CD4-positive, alpha-beta T cell treated with Interleukin-1 beta for 1 hour (primary cell): ENCODE measurements at regions not wholly inside any gene's neighbourhood (a gene's known extent, or its start where the extent isn't known, plus 50 kb on each side); places are given as distances from the start of the nearest gene placed in this dataset.
"Not testable (repeated sequence)": the region's sequence is repeated elsewhere in the genome, so short reads cannot be mapped to it uniquely, and the experiment has no call there.

Experiments
- DNase-seq, 2 donors: peaks; one replicate each; pipeline ENCODE4 v3.0.0-alpha.2; 2020 to 2022

DNA sequence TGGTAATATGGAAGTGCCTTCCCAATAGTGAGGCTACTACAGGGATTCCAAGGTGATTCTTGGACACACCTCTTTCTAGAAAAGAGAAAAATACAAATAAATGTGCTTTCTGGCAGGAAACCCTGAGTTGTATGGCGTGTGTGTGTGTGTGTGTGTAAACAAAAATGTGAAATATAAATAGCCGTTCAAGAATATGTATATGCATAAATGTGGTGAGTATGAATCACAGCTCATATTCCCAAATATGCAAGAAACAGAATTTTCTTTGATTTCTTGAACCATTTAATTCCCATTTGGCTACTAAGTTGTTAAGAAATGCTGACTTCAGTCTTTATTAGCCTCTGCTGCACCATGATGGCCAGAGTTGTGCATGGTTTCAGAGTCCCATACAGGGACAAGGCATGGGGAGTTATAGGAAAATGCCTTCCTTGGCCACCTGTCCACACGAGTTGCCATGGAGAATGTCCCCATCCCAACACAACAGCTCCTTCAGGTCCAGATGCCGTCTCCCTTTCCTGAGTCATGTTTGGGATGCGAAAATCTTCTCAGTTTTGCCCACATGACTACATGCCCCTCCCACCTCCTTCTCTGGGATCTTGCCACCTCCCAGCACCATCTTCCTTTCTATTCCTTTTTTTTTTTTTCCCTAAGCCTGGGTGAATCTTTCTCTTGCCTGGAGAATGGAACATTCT lies 312.4 kb upstream of the ECI2 start:
- no peak for DNase-seq

DNA sequence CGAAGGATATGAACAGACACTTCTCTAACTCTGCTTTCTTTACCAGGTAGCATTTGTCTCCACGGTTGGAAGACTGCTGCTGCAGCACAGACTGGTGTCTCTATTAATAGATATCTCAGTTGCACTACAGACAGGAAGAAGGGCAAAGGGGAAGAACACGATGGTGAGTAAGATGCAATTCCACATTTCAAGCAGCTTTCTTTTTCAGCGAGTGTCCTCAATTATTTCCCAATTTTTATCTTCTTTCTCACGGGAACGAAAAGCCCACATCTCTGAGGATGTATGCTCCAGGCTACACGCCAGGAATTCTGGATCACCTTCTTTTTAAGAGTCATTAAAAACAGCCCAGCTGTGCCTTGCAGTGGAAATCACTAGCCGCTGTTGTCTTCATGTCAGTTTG lies 311.6 kb upstream of the ECI2 start:
- no peak for DNase-seq

DNA sequence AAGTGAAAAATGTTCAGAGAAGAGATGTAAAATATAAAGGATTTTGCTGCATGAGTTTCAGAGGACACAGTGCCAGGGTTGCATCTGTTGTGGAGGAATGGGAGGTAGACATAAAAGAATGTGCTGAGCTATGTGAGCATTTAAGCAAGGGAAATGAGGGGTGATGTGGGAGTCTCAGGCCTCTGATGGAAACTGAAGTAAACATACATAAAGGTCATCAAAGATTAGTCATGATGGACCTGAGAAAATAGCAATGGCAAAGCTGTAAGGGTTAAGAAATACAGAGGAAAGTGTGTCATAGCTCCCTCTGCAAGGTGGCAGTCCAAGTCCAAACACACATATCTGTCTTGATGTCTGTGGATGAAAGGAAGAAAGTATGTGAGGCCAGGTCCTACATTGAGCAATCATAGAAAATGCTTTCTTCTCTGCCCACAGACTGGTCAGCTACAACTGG lies 306.6 kb upstream of the ECI2 start:
- DNase-seq, result no peak

DNA sequence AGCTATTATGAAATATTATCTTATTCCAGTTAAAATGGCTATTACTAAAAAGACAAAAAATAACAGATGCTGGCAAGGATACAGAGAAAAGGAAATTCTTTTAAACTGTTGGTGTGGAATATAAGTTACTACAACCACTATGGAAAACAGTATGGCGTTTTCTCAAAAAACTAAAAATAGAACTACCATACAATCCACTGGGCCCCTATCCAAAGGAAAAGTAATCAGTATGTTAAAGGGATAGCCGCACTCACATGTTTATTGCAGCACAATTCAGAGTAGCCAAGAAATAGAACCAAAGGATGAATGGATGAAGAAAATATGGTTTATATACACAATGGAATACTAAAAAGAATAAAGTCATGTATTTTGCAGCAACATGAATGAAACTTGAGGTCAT lies 303.8 kb upstream of the ECI2 start:
- no peak for DNase-seq

DNA sequence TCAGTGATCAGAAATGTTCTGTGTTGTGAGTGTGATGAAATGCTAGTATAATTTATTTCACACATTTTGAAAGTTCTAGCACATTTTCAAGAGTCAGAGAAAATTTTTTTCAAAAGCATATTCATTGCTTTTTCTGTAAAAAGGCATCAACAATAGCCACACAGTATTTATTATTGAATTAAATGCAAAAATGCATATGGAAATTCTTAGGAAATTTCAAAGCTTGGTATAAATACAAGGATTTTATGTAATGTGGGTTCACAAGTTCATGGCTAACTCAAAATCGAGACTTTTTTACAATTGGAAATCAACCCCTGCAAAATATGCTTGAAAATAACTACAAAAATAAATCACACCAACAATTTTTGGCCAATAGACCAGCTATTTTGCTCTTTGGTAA lies 302.0 kb upstream of the ECI2 start:
- DNase-seq, result no peak

DNA sequence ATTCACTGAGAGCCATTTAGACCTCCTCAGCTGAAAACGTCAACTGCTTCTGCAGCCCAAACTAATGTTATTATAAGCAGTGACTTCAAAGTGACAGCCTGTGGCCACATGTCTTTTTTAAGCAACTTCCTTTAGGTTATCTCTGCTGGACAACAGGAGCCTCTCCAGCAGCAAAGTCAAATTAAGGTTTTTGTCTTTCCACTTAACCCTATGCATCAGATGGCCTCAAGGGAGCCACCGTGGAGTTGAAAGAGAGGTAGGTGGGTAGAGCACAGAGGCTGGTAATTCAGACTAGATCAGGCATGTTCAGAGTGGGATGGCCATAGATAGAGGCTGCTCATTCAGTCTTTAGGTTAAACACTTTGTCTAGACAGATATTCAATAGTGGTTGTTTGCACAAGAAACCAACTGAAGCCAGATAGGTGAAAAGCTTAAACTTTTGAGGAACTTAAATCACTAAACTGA lies 300.6 kb upstream of the ECI2 start:
- no peak for DNase-seq

DNA sequence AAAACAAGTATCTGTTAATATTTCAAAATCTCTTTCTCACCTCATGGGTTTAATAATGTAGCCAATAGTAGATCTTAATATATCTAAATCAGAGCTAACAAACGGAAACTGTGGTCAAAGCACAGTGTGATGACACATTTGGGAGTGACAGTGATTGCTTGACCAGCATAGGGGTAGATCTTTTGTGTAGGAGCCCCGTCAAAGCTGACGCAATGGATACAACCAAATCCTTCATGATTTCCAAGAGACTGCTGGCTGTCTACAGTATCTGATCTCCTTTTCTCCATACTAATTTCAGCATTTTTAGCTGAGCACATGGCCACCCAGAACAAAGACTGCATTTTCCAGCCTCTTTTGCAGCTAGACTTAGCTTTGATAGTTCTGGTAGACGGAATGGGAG lies 299.3 kb upstream of the ECI2 start:
- DNase-seq, result no peak

DNA sequence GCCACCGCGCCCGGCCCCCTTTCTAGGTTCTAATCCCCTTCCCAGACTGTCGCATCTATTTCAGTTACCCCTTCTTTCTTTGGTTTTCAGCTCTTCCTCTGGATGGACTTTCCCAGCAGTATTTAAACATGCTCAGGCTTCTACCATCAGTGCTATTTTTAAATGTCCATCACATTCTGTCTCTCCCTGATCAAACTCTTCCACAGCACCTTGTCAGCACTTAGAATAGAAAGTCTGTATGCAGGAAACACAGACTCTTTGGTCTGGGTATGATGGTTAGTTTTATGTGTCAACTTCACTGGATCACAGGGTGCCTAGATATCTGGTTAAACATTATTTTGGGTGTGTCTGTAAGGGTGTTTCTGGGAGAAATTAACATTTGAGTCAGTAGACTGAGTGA lies 297.8 kb upstream of the ECI2 start:
- no peak for DNase-seq

DNA sequence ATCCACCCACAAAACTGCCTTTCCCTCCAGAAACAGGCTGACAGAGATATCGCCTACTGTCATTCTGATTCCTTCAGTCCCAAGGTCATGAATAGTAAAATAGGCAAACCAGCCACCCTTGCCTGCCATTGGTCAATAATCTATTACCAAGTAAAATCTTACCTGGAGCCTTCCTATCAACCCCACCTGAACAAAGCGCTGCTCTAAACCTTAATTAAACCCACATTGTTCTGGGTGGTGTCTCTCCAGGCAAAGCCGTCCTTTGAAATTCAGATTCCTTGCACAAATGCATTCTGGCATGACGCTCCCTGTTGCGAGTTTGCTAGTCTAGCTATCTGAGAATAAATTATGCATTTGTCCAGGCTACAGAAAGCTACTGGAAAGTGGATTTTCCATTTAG lies 291.6 kb upstream of the ECI2 start:
- no peak for DNase-seq

DNA sequence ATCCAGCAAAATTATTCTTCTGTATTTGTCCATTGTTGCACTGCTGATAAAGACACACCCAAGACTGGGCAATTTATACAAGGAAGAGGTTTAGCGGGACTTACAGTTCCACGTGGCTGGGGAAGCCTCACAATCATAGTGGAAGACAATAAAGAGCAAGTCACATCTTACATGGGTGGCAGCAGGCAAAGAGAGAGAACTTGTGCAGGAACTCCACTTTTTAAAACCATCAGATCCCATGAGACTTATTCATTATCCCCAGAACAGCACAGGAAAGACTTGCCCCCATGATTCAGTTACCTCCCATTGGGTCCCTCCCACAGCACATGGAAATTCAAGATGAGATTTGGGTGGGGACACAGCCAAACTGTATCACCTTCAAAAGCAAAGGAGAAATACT lies 286.5 kb upstream of the ECI2 start:
- DNase-seq, result no peak

DNA sequence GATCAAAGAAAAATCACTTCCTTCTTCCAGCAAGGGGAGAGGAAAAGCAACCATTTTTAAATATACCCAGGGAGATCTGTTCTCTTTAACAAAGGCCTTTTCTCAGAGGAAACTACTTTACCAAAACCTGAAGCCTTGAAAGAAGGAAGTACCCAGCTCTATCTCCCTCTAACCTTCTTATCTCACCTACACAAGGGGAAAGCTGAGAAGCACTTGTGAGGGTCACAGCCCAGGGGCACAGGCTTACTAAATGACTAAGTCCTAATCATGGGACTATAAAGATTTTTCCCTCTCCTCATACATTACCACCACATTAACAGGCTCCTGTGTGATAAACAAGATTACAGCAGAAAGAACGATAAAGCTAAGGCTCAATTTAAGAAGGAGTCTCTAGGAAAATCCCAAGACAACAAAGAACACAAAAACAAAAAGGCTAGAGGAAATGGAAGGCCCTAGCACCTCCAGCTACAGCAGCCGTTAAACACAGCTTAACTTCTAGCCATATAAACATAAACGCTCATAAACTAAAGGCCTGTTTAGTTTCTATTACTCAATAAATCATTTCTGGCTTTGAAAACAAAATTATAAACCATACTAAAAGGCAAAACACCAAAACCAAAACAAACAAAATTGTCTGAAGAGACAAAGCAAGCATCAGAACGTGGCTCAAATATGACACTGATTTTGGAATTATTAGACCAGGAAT lies 284.9 kb upstream of the ECI2 start:
- DNase-seq, result no peak

DNA sequence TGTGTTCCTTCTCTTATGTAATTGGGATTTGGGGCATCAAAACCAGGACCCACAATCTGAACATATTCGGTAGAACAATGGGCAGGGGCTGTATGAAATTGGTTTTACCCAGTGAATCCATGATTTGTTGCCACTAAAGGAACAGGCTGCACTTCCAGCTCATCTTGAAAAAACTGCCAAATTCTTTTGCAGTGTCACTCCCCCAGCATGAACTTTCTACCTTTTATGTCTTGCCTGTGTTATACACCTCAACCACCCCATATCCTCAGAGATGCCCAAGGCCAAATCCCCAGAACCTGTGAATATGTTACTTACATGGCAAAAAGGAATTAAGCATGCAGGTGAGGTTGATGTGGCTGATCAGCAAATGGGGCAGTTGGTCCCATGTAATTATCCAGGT lies 280.2 kb upstream of the ECI2 start:
- DNase-seq, result no peak

DNA sequence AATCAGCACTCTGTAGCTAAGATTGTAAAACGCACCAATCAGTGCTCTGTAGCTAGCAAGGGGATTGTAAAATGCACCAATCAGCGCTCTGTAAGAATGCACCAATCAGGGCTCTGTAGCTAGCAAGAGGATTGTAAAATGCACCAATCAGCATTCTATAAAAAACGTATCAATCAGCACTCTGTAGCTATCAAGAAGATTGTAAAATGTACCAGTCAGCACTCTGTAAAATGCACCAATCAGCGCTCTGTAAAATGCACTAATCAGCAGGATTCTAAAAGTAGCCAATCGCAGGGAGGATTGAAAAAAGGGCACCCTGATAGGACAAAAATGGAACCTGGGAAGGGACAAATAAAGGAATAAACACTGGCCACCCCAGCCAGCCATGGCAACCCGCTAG lies 278.7 kb upstream of the ECI2 start:
- not testable (repeated sequence) for DNase-seq

DNA sequence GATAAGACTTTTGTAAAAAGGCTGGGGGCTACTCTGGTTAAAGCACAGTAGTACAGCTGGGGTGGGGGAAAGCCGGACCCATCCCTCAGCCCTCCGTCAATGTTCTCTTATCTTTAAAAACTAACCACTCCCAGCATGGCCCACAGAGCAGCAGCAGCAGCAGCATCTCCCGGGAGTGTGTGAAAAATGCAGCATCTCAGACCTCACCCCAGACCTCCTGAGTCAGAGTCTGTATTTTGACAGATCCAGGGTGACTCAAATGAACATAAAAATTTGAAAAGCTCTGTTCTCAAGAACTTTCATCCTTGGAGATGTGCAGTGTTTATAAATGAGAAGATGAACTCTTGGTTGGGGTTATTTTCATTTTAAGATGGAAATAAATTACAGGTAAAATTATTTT lies 277.7 kb upstream of the ECI2 start:
- DNase-seq, result no peak

DNA sequence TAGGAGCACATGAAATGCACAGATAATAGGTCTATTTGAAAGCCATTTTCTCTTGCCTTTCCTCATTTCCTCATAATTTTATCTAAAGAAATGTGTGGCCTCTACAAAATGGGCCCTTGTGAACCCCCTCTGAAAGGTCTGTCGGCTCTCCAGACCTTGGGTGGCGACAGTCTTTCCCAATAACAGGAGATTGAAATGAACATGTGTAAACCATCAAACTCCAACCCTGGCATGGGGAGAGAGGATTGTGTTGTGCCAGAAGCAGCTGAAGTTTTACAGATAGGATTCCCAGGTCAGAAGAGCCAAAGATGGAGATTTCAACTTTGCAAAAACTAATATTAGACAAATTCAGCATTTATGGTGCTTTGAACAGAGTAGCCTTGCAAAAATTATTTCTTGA lies 277.1 kb upstream of the ECI2 start:
- no peak for DNase-seq

DNA sequence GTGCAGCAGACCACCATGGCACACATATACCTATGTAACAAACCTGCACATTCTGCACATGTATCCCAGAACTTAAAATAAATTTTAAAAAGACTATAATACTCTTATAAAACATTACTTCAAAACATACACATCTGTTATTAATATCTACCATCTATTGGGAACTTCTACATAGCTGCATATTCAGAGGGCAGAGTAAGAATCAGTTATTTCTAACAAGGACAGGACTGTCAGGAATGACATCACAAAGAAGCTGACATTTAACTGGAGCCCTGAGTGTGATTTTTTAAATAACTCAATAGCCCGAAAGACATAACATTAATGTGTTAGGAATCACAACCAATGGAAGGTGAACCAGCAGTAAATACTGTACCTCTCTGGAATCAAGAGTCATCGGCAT lies 276.7 kb upstream of the ECI2 start:
- no peak for DNase-seq

DNA sequence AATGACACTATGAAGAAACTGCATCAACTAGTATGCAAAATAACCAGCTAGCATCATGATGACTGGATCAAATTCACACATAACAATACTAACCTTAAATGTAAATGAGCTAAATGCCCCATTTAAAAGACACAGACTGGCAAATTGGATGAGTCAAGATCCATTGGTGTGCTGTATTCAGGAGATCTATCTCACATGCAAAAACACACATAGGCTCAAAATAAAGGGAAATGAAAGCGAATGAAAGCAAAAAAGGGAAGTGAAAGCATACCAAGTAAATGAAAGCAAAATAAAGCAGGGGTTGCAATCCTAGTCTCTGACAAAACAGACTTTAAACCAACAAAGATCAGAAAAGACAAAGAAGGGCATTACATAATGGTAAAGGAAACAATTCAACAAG lies 272.3 kb upstream of the ECI2 start:
- DNase-seq, result not testable (repeated sequence)

DNA sequence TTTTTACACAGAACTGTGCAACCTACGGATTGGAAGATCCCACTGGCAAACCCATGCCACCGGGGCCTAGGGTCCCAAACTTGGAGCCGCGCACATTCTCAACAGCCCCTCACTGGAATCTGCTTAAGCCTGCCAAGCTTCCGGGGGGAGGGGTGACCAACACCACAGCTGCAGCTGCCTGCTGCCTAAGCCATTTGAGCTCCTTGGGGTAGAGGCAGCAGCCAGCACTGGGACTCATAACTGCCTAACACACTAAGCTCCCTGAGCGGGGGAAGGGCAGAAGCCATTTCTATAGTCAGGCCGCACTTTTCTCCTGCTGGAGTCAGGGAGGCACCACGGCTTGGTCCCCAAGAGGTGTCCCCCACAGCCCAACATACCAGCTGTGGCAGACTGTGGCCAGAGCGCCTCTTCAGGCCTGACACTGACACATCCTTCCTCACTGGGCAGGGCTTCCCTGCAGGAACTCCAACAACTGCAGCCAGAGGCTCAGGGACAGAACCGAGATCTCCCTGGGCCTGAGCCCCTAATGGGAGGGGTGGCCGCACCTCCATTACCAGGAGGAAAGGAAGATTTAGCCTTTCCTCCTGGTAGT lies 270.3 kb upstream of the ECI2 start:
- no peak for DNase-seq

DNA sequence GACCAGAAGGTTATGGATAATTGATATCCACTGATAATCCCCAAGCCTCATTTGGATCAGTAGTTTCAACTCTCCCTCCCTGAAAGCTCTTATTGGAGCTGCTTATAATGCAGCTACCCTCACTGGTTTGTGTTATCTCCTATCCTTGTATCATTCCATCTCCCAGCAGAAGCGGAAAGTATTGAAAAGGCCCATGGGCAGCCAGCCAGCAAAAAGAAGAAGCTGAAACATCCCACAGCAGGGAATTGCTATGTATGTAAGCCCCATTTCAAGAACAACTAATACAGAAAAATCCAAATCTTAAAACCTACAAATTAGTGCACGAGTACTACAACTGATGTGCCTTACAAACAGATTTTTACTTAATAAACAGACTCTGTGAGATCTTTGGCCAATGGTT lies 269.0 kb upstream of the ECI2 start:
- DNase-seq, result no peak

DNA sequence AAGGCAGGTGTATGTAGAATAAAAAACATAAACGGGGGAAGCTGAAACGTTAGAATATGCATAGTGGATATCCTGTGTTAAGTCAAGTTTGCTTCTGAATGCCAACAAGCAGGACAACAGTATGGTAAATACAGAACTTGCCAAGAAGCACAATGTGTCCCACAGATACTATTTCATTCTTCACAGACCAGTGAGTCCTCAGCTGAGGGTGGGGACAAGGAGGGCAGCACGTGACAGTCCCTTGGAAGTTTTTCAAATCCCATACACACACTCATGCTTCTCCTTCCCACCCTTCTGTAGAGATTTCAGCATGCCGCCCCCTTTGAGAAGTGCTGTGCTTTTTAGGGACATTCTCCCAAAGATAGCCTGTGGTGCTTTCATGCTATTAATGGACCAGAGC lies 268.5 kb upstream of the ECI2 start:
- DNase-seq, result no peak

DNA sequence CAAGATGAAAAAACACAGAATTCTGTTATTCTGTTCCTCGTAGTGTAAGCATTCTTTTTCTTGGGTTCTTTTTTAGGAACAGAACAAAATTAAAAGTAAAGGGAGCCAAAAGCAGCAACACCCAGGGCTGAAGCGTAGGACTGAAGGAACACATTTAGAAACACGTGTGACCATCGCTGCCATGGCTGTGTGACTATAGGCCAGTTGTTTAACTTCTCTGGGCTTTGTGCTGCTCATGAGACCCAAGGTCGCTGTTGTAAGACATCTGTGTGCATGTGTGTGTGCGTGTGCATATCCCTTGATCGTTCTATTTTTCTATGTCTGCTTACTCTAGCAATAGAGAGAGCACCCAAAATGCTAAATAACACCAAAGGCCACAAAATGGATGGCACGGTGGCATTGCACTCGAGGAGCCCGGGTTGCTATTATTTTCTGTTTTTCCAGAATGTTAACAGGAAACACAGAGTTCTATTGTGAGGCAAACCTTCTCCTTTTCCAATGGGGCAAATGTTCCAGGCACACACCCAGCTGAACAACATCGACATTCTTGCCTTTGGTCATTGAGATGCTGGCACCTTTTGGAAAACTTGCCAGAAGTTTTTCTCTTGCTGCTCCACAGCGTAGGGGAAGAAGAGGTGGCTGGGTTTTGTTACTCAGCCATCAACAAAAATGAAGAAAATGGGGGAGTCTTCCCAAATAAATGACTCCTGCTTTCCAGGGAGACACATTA lies 267.8 kb upstream of the ECI2 start:
- DNase-seq, result no peak

DNA sequence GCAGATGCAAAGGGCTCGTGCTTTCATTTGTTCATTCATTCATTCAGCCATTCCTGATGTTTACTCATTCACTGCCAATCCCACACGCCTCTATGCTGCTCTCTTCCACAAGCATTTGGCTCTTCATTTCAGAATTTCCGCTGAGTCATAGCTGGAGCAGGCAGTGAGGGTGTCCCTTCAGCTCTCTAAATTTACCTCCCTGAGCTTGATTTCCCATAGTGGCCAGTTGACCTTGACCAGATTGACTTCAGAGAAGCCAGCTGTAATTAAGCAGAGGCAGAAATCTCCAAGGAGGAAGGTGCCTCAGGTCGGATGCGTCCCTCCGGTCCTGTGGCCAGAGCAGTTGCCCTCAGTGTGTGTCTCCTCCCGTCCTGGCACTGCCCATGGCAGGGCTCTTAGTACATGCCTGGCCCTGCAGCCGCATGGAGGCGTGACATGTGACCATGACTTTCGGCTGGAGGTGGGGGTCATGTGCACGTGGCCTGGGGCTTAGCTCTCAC lies 267.2 kb upstream of the ECI2 start:
- DNase-seq, result no peak
